GM19324 (cell line): ENCODE measurements at regions not wholly inside any gene's neighbourhood (a gene's known extent, or its start where the extent isn't known, plus 50 kb on each side); places are given as distances from the start of the nearest gene placed in this dataset.

Experiments
- ATAC-seq: cut with Tn5 transposase; IDR thresholded peaks from one replicate; pipeline ENCODE4 v1.9.1; 2021; ENCODE audit warnings: mild to moderate bottlenecking, moderate library complexity; ENCODE audit not compliant: unreplicated experiment, low FRiP score

- ATAC-seq: no peak
These were observed 317.9 kb upstream of the VRK2 start for GRCh38 chr2:57728691-57729090.

GRCh38 chr2:57733956-57734355 lies 312.6 kb upstream of the VRK2 start:
- no peak for ATAC-seq

DNA sequence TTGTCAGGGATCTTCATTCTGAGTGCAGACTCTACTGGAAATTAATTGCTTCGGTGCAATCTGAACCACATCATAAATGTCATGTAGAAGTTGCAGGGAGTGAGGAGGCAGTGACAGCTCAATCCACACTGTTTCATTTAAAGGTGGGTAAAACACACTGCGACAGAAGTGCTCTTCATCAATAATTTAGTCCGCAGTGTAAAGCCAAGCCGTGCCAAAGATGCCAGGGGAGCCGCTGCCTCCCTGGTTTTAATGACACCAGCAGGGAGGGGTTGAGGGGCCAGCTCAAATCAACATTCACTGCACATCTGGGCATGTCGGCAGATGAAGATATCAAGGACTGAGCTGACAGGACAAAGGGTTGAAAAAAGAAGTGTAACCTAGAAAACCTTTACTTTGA lies 305.7 kb upstream of the VRK2 start:
- ATAC-seq: no peak

- no peak for ATAC-seq
These were observed 293.0 kb upstream of the VRK2 start for GRCh38 chr2:57753636-57754035.

DNA sequence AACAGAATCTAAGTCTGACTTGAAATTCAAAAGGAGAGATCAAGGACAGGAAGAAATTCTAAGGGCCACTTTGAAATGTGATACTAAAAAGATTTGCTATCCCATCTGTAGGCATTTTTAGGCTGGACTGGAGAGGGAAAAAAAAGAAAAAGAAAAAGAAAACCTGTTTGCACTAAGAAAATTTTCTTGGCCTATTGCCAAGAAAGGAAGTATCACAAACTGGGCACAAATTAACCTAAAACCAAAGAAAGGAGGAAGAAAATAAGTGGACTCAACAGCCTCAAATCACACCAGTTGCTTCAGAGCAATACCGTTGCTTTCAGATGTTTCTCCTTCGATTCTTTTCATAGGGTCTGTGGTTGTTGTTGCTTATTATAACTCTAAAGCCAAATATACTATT lies 287.9 kb upstream of the VRK2 start:
- ATAC-seq: no peak

DNA sequence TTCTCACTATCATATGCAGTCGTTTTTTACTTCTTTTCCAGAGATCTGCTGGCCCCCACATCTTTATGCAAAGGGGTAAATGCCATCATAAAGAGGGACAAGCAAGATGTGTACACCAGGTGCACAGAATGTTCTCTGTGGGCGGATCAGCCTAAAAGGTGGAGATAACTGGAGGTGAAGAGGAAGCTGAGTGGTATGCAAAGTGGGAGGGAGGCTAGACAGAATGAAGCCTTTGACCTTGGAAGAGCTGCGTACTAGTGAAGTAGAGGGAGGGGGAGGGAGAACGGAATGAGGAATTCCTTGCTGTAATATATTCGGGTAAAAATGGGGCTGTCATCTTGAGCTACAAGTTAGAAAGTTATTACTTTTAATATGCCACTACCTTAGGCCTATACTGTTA lies 287.5 kb upstream of the VRK2 start:
- no peak for ATAC-seq

DNA sequence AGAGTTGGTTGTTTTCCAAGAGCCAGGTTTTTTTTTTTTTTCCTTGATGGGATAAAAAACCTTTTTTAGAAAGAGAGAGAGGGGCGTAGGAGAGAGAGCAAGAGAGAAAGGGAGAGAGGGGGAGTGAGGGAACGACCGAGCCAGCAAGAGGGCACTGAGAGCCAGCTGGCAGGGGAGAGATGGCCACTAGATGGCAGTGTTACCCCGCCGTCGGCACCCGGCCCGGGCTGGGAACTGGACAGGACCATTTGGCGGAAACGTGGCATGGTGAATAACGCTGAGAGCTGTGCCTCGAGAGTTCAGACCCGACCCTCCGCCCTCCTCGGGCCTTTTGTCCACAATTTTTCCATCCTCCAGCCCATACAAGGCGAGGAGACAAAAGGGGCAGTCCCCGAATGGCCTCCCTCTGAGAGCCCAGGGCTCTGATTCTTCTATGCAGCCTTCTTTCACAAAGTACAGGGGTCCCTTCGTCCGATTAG lies 286.7 kb upstream of the VRK2 start:
- peak; percentile 86 for ATAC-seq

GRCh38 chr2:57760381-57760801 lies 286.2 kb upstream of the VRK2 start:
- ATAC-seq: no peak

DNA sequence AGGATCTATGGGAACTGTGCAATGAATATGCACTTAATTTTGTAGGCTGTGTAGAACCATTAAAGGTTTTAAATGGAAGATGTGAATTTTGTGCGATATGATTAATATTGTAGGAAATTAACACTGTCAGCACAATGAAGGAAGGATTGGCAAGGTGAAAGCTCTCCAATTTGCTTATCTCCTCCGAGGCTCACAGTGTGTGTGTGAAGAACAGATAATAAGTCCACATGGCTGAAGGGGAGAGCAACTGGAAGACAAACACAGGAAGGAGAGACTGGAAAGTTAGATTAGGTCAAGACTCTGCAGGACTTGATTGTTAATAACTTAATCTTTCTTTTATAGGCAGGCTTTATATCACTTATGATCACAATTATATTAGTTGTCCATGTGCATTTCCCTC lies 269.7 kb upstream of the VRK2 start:
- no peak for ATAC-seq

- no peak for ATAC-seq
These were observed 264.0 kb upstream of the VRK2 start for GRCh38 chr2:57782587-57782986.

- ATAC-seq: no peak
These were observed 253.3 kb upstream of the VRK2 start for GRCh38 chr2:57793310-57793709.

- ATAC-seq: no peak
These were observed 250.1 kb upstream of the VRK2 start for GRCh38 chr2:57796527-57796926.

DNA sequence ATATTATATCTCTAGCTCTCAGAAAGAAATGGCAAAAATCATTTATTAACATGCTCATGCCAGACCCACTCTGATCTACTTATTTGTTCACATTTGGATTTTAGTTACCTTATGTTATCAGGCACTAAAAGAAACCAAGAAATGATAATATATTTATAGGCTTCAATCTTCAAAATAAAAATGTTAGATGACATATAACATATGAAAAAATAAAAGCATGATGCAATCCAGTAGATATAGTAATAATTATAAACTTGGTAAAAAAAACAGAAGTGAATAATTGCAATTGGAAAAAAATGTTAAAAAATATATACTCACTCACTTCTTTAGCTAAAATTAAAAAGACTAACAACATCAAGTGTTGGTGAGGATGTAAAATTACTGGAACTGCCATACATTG lies 248.3 kb upstream of the VRK2 start:
- no peak for ATAC-seq

- no peak for ATAC-seq
These were observed 244.4 kb upstream of the VRK2 start for GRCh38 chr2:57802243-57802642.

DNA sequence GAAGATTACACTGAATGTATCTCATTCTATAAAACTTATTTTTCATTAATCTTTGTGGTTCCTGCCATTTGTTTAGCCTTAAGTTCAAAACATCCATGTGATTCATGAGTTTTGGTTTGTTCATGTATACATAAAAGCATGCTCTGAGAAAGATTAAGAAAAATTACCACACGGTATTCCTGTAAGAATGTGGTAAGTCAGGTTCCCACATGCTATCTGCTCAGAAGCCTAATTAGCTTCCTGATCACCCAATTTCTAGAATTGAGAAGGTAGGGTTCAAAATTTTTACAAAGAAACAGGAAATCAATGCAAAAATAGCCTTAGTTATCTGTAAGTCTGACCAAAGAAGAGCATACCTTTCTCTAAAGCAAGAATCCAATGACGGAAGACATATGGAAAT lies 241.6 kb upstream of the VRK2 start:
- no peak for ATAC-seq

DNA sequence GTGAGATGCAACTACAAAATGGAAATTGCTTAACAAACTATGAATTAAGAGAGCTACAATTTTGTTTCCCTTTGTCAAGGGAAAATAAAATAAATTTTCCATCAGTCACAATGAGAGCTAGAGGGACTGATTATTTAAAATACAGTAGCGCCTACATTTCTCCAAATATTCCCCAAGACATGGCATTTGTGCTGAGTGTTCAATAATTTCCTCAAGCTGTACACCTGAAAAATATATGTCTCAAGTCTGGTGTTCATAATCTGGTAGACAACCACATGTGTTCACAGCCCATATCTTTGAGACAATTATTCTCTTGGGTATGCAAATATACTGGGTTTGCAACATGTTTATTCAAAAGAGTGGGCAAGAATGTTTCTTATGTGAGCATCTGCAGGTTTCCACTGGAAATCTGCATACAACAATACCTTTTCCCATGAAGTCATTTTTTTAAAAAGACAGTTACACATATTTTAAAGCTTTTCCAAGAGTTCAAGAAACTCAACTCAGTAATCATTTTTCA lies 240.1 kb upstream of the VRK2 start:
- peak; percentile 50 for ATAC-seq

DNA sequence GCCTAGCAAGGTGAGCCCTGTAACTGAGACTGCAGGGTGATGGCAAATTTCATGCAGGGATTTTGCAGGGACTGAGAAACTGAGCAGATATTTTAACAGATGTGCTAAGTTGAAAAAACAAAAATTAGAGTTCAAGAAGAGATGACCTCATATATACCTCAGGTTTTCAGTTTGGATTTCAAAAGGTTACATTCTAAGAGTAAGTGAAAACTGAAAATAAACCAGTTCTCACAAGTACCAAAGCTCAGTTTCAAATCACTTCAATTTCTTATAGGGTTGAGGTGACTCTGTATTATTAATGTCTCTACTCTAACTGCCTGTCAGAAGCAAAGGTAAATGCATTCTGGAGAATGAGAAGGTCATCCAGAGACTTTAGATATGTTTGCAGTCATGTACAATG lies 237.4 kb upstream of the VRK2 start:
- ATAC-seq: peak; percentile 94

GRCh38 chr2:57821088-57821487 lies 225.5 kb upstream of the VRK2 start:
- ATAC-seq: no peak

DNA sequence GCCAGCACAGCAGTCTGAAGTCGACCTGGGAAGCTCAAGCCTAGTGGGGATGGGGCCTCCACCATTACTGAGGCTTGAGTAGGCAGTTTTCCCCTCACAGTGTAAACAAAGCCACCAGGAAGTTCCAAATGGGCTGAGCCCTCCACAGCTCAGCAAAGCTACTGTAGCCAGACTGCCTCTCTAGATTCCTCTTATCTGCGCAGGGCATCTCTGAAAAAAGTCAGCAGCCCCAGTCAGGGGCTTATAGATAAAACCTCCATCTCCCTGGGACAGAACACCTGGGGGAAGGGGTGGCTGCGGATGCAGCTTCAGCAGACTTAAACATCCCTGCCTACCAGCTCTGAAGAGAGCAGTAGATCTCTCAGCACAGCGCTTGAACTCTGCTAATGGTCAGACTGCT lies 218.4 kb upstream of the VRK2 start:
- no peak for ATAC-seq

DNA sequence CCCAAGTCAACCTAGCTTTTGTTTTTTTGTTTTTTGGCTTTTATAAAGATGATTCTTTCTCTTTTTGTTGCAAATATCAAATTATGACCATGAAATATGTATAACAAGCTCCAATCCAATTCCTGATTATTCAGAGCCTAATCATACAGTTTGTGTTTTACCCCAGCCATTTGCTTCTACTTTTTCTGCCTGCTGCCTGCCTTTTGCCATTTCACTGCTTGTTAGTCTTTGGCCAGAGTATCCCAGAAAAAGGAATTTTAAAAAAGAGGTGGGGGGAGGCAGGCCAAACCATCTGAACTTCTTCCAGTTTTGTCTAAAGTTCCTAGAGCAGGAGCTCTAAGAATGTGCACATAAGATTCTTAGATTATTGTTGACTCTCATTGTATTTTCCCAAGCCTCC lies 211.9 kb upstream of the VRK2 start:
- ATAC-seq: no peak

DNA sequence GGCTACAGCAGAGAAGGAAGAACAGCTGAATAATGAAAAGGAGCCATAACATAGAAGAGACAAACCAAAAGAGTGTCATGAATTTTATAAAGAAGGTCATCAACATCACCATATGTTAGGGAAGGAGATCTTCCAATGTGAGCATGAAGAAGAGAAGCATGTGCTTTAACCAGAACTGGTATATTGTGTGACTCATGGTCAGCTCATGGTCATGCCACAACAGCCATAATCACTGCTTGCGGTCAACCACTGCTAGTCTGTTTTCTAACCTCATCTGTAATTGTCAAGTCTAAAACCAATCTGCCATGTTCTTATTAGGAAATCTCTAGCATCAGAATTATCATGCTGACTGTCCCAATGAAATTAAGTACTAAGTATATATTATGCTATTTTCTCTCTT lies 204.1 kb upstream of the VRK2 start:
- no peak for ATAC-seq

- no peak for ATAC-seq
These were observed 203.4 kb upstream of the VRK2 start for GRCh38 chr2:57843158-57843557.

GRCh38 chr2:57848723-57849122 lies 197.9 kb upstream of the VRK2 start:
- ATAC-seq: no peak
